ENCODE measurements at regions not wholly inside any gene's neighbourhood (a gene's known extent, or its start where the extent isn't known, plus 50 kb on each side); places are given as distances from the start of the nearest gene placed in this dataset.

- DNase-seq, result no peak
Observed at GRCh38 chr22:48602805-48603518, 1224.7 kb downstream of the BRD1 start.

- DNase-seq, result no peak
Observed at GRCh38 chr22:48600681-48601080, 1227.0 kb downstream of the BRD1 start.

- DNase-seq, result no peak
Observed at GRCh38 chr22:48600171-48600570, 1227.5 kb downstream of the BRD1 start.

- DNase-seq, result no peak
Observed at GRCh38 chr22:48599346-48599745, 1228.3 kb downstream of the BRD1 start.

GRCh38 chr22:48596111-48596850 is 1231.4 kb downstream of the BRD1 start:
- DNase-seq, result no peak

GRCh38 chr22:48595511-48595905 is 1232.2 kb downstream of the BRD1 start:
- DNase-seq, result no peak

GRCh38 chr22:48594757-48595510 is 1232.7 kb downstream of the BRD1 start:
- no peak for DNase-seq

GRCh38 chr22:48594016-48594756 is 1233.5 kb downstream of the BRD1 start:
- DNase-seq, result no peak

GRCh38 chr22:48593551-48593950 is 1234.1 kb downstream of the BRD1 start:
- no peak for DNase-seq

- no peak for DNase-seq
Observed at GRCh38 chr22:48592931-48593330, 1234.7 kb downstream of the BRD1 start.

- no peak for DNase-seq
Observed at GRCh38 chr22:48592488-48592887, 1235.2 kb downstream of the BRD1 start.

- no peak for DNase-seq
Observed at GRCh38 chr22:48592066-48592345, 1235.7 kb downstream of the BRD1 start.

- DNase-seq, result no peak
Observed at GRCh38 chr22:48591286-48592065, 1236.2 kb downstream of the BRD1 start.

GRCh38 chr22:48589901-48590300 is 1237.8 kb downstream of the BRD1 start:
- no peak for DNase-seq

- no peak for DNase-seq
Observed at GRCh38 chr22:48588878-48589450, 1238.7 kb downstream of the BRD1 start.

- no peak for DNase-seq
Observed at GRCh38 chr22:48588151-48588877, 1239.4 kb downstream of the BRD1 start.

GRCh38 chr22:48587236-48587865 is 1240.3 kb downstream of the BRD1 start:
- no peak for DNase-seq

- DNase-seq, result no peak
Observed at GRCh38 chr22:48586799-48587185, 1240.9 kb downstream of the BRD1 start.

GRCh38 chr22:48585916-48586798 is 1241.5 kb downstream of the BRD1 start:
- no peak for DNase-seq

GRCh38 chr22:48584170-48584569 is 1243.5 kb downstream of the BRD1 start:
- DNase-seq, result no peak

Measured in EL (cell line).